Trophoblast cell (in vitro differentiated cells and primary cell): ENCODE measurements at regions not wholly inside any gene's neighbourhood (a gene's known extent, or its start where the extent isn't known, plus 50 kb on each side); places are given as distances from the start of the nearest gene placed in this dataset.
A peak's percentile ranks its signal among the peaks of the same experiment; 100 is the strongest.

ENCODE experiments used
- DNase-seq, 2 donors: peaks; one replicate each; pipeline ENCODE4 v3.0.0-alpha.2; 2016
- H2AFZ ChIP-seq: 2 replicates; pipeline ENCODE4 v1.6.1; 2013; ENCODE audit warnings: low read length, moderate library complexity, mild to moderate bottlenecking; ENCODE audit not compliant: insufficient read depth, poor library complexity
- H2AK5ac ChIP-seq: 2 replicates; pipeline ENCODE4 v1.6.1; 2013; ENCODE audit warnings: mild to moderate bottlenecking, low read length
- H2BK120ac ChIP-seq: 2 replicates; pipeline ENCODE4 v1.6.1; 2013; ENCODE audit warnings: low read length, mild to moderate bottlenecking, moderate library complexity; ENCODE audit not compliant: insufficient read depth, poor library complexity
- H2BK12ac ChIP-seq: 2 replicates; pipeline ENCODE4 v1.6.1; 2013; ENCODE audit warnings: mild to moderate bottlenecking, low read length, moderate library complexity
- H2BK5ac ChIP-seq: 2 replicates; pipeline ENCODE4 v1.6.1; 2013; ENCODE audit warnings: low read length, low read depth, moderate library complexity, mild to moderate bottlenecking; ENCODE audit not compliant: poor library complexity
- H3K14ac ChIP-seq: 2 replicates; pipeline ENCODE4 v1.6.1; 2013; ENCODE audit warnings: mild to moderate bottlenecking, low read length
- H3K18ac ChIP-seq: 2 replicates; pipeline ENCODE4 v1.6.1; 2013; ENCODE audit warnings: mild to moderate bottlenecking, low read length
- H3K23ac ChIP-seq: 2 replicates; pipeline ENCODE4 v1.6.1; 2013; ENCODE audit warnings: low read length
- H3K27ac ChIP-seq: 2 replicates; pipeline ENCODE4 v1.5.1; 2013; ENCODE audit warnings: low read depth, mild to moderate bottlenecking, inconsistent platforms, low read length, moderate library complexity
- H3K27me3 ChIP-seq: 2 replicates; pipeline ENCODE4 v1.6.1; 2013; ENCODE audit warnings: inconsistent platforms, mild to moderate bottlenecking, low read length, moderate library complexity; ENCODE audit not compliant: insufficient read depth
- H3K36me3 ChIP-seq, 2 experiments: 1 replicate in 1 of 2; 2 replicates in 1 of 2; pipeline ENCODE4 v1.6.1; 2013; ENCODE audit warnings: low read length in 2 of 2, mild to moderate bottlenecking in 2 of 2, moderate library complexity in 1 of 2; ENCODE audit not compliant: insufficient read depth in 2 of 2, control insufficient read depth in 1 of 2
- H3K4ac ChIP-seq: 2 replicates; pipeline ENCODE4 v1.6.1; 2013; ENCODE audit warnings: low read depth, mild to moderate bottlenecking, low read length, moderate library complexity
- H3K4me1 ChIP-seq, 2 experiments: 1 replicate in 1 of 2; 2 replicates in 1 of 2; pipeline ENCODE4 v1.6.1; 2013; ENCODE audit warnings: low read length in 2 of 2, mild to moderate bottlenecking in 2 of 2, moderate library complexity in 1 of 2; ENCODE audit not compliant: insufficient read depth in 2 of 2, control insufficient read depth in 1 of 2
- H3K4me2 ChIP-seq: 2 replicates; pipeline ENCODE4 v1.6.1; 2013; ENCODE audit warnings: inconsistent platforms, mild to moderate bottlenecking, low read length, moderate library complexity
- H3K4me3 ChIP-seq: 2 replicates; pipeline ENCODE4 v1.5.1; 2013; ENCODE audit warnings: mild to moderate bottlenecking, low read depth, low read length, inconsistent platforms
- H3K79me1 ChIP-seq: one replicate; pipeline ENCODE4 v1.6.1; 2013; ENCODE audit warnings: low read length
- H3K79me2 ChIP-seq: 2 replicates; pipeline ENCODE4 v1.6.1; 2013; ENCODE audit warnings: low read length, mild to moderate bottlenecking; ENCODE audit not compliant: control insufficient read depth, insufficient read depth, poor library complexity
- H3K9ac ChIP-seq: 2 replicates; pipeline ENCODE4 v1.6.1; 2013; ENCODE audit warnings: mild to moderate bottlenecking, low read length
- H3K9me3 ChIP-seq: 2 replicates; pipeline ENCODE4 v1.6.1; 2013; ENCODE audit warnings: low read depth, mild to moderate bottlenecking, control low read depth, inconsistent platforms, low read length; ENCODE audit not compliant: insufficient read depth
- H4K12ac ChIP-seq: 2 replicates; pipeline ENCODE4 v1.6.1; 2013; ENCODE audit warnings: low read depth, mild to moderate bottlenecking, low read length, moderate library complexity
- H4K8ac ChIP-seq: 2 replicates; pipeline ENCODE4 v1.6.1; 2013; ENCODE audit warnings: low read depth, mild to moderate bottlenecking, low read length, moderate library complexity
- H4K91ac ChIP-seq: one replicate; pipeline ENCODE4 v1.6.1; 2013; ENCODE audit warnings: low read depth, mild to moderate bottlenecking, low read length, moderate library complexity
- WGBS: extraction: QIAGEN DNeasy Blood & Tissue Kit; methylation state at CpG from one replicate; pipeline ENCODE4 v1.1.7; 2013; ENCODE audit warnings: missing lambda C conversion rate; ENCODE audit not compliant: insufficient read length, insufficient coverage; ENCODE audit errors: extremely low coverage; 5-methylcytosine and 5-hydroxymethylcytosine counted together

DNA sequence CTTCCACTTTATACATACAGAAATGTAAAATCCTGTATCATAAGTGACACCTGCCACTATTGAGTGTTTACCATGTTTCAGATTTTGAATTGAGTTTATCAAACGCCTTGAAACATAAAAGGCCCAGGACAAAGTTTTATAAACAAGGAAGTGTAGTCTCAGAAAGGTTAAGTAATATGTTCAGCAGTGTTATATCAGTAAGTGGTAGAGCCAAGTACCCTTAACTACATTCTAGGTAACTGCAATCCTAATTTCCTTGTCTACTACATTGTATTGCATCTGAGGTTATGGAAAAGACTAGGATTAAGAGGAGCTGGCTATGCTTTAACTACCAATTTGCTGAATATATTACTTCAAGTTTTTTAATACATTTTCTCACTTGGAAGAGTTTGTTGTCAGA is 641.6 kb downstream of the LRRC70 start:
- Histone ChIP-seq H2BK12ac (no peak overlapping the region), H3K9ac (no peak overlapping the region), H3K4ac (no peak overlapping the region), H2AFZ (no peak overlapping the region), H4K91ac (no peak overlapping the region), H3K23ac (no peak overlapping the region), H3K27ac (no peak overlapping the region), H3K14ac (no peak overlapping the region), H2AK5ac (no peak overlapping the region), H2BK120ac (no peak overlapping the region), H3K4me2 (no peak overlapping the region), H4K12ac (no peak overlapping the region), H3K4me1 (no peaks in the 10 kb centered on the region), H2BK5ac (no peak overlapping the region), H4K8ac (no peak overlapping the region), H3K79me1 (no peaks in the 10 kb centered on the region), H3K9me3 (no peaks in the 10 kb centered on the region), H3K27me3 (no peaks in the 10 kb centered on the region), H3K36me3 (no peaks in the 10 kb centered on the region), H3K18ac (no peak overlapping the region), H3K79me2 (no peaks in the 10 kb centered on the region), H3K4me3 (no peak overlapping the region)
- WGBS: no CpG with 5 or more reads among the region's 1 CpG
- no peak for DNase-seq

DNA sequence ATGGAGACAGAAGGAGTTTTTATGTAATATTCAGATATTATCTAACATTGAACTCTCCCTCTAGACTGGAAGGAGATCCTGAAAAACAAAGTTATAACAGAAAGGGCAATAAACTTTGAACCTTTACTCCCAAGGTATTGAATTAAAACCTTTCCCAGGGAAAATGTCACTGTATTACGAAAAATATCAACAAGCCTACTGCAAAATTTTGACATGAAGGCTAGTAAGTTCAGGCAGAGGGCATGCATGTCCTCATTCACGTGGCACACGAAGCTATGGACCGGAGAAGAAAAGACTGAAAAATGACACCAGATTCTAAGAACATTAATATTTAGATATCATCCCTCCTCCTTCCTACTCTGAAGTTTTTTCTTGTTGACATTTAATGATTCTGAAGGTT is 638.8 kb downstream of the LRRC70 start:
- H3K79me2 ChIP-seq: no peaks in the 10 kb centered on the region
- no peaks in the 10 kb centered on the region for H3K36me3 ChIP-seq
- H3K4ac ChIP-seq: no peak overlapping the region
- H4K91ac ChIP-seq: no peak overlapping the region
- no peak for DNase-seq
- no peak overlapping the region for H2BK120ac ChIP-seq
- no peaks in the 10 kb centered on the region for H3K9me3 ChIP-seq
- no peak overlapping the region for H4K12ac ChIP-seq
- no peaks in the 10 kb centered on the region for H3K27me3 ChIP-seq
- H2AFZ ChIP-seq: no peak overlapping the region
- no peak overlapping the region for H2AK5ac ChIP-seq
- H3K4me1 ChIP-seq: no peaks in the 10 kb centered on the region
- no peak overlapping the region for H2BK5ac ChIP-seq
- H3K4me3 ChIP-seq: no peak overlapping the region
- no peak overlapping the region for H2BK12ac ChIP-seq
- no peak overlapping the region for H3K23ac ChIP-seq
- H3K79me1 ChIP-seq: no peaks in the 10 kb centered on the region
- no peak overlapping the region for H3K9ac ChIP-seq
- no peak overlapping the region for H3K4me2 ChIP-seq
- H3K14ac ChIP-seq: no peak overlapping the region
- no peak overlapping the region for H4K8ac ChIP-seq
- no peak overlapping the region for H3K18ac ChIP-seq
- WGBS: no CpG with 5 or more reads among the region's 4 CpGs
- H3K27ac ChIP-seq: no peak overlapping the region

DNA sequence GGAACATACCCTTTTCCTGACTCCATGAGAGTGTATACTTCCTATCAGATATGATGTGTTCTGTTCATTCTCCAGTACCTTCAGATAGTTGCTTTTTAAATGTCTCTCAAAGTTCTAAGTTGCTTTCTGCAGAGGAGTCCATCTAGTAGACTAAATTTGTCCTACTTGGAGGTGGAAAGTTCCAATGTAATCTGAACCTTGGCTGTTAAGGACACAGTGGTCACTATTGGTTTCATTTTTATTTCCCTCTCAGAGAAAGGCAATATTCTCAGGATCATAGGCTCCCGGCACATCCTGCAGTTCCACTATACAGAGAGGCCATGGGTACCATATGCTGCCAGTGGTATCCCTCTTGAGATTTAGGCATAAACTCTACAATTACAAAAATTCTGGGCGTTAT is 634.6 kb downstream of the LRRC70 start:
- peaks cover 2% of the 10 kb centered on the region for H3K79me1 ChIP-seq
- H3K79me2 ChIP-seq: no peaks in the 10 kb centered on the region
- H2BK5ac ChIP-seq: no peak overlapping the region
- H3K9ac ChIP-seq: no peak overlapping the region
- no peak overlapping the region for H2AFZ ChIP-seq
- no peaks in the 10 kb centered on the region for H3K27me3 ChIP-seq
- H3K4me3 ChIP-seq: no peak overlapping the region
- no peak overlapping the region for H4K8ac ChIP-seq
- no peak overlapping the region for H3K27ac ChIP-seq
- no peak overlapping the region for H4K91ac ChIP-seq
- no peak overlapping the region for H3K4me2 ChIP-seq
- H2AK5ac ChIP-seq: no peak overlapping the region
- no peak overlapping the region for H2BK120ac ChIP-seq
- no peak overlapping the region for H3K23ac ChIP-seq
- H3K4me1 ChIP-seq: no peaks in the 10 kb centered on the region
- no peak overlapping the region for H2BK12ac ChIP-seq
- H3K4ac ChIP-seq: no peak overlapping the region
- no peak overlapping the region for H3K14ac ChIP-seq
- WGBS: no CpG with 5 or more reads among the region's 2 CpGs
- H3K9me3 ChIP-seq: no peaks in the 10 kb centered on the region
- no peak overlapping the region for H4K12ac ChIP-seq
- H3K18ac ChIP-seq: no peak overlapping the region
- DNase-seq: no peak
- no peaks in the 10 kb centered on the region for H3K36me3 ChIP-seq

DNA sequence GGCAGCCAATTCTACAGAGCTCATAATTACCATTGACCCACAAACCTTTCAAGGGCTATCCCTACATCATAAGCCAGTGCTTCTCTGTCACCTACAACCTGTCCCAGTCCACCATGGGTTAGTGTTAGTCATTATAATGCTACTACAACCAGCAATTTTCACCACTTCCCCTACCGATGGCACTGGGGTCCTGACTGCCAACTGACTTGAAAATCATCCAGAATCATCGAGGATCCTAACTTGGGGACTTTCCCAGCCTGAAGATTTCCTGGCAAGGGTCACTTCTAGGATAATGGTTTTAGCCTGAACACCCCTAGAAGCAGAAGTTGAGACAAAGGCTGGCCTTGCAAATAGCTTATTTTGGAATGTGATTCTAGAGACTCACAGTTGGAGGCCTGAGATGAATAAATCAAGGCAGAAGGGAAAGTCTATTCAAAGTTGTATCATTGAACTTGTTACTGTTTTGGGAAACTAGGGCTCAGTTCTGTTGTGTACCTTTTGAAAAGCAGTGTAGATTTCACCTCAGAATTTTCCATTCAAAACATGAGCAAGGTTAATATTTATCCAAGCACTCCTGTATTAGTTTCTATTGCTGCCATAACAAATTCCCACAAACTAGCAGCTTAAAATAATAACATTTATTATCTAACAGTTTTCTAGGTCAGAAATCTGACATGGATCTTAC is 633.0 kb downstream of the LRRC70 start:
- no peaks in the 10 kb centered on the region for H3K27me3 ChIP-seq
- H2BK120ac ChIP-seq: no peak overlapping the region
- DNase-seq: no peak
- H3K4me1 ChIP-seq: no peaks in the 10 kb centered on the region
- no peak overlapping the region for H4K8ac ChIP-seq
- no CpG with 5 or more reads among the region's 2 CpGs for WGBS
- no peak overlapping the region for H3K4me3 ChIP-seq
- no peaks in the 10 kb centered on the region for H3K79me2 ChIP-seq
- H4K91ac ChIP-seq: peak overlapping the region; percentile 52
- no peak overlapping the region for H3K18ac ChIP-seq
- H3K36me3 ChIP-seq: no peaks in the 10 kb centered on the region
- H3K79me1 ChIP-seq: peaks cover 2% of the 10 kb centered on the region
- no peak overlapping the region for H2BK5ac ChIP-seq
- no peaks in the 10 kb centered on the region for H3K9me3 ChIP-seq
- H4K12ac ChIP-seq: no peak overlapping the region
- no peak overlapping the region for H3K4me2 ChIP-seq
- no peak overlapping the region for H2BK12ac ChIP-seq
- H2AFZ ChIP-seq: no peak overlapping the region
- H3K9ac ChIP-seq: no peak overlapping the region
- H3K23ac ChIP-seq: no peak overlapping the region
- H3K14ac ChIP-seq: peak overlapping the region; percentile 25
- no peak overlapping the region for H3K4ac ChIP-seq
- H3K27ac ChIP-seq: no peak overlapping the region
- no peak overlapping the region for H2AK5ac ChIP-seq
